ENCODE measurements at regions not wholly inside any gene's neighbourhood (a gene's known extent, or its start where the extent isn't known, plus 50 kb on each side); places are given as distances from the start of the nearest gene placed in this dataset.
"Not testable (repeated sequence)": the region's sequence is repeated elsewhere in the genome, so short reads cannot be mapped to it uniquely, and the experiment has no call there.

GRCh38 chr2:143952536-143952935 lies 567.4 kb downstream of the ZEB2 start:
- no peak for DNase-seq (ENCODE audit: low spot score)

DNA sequence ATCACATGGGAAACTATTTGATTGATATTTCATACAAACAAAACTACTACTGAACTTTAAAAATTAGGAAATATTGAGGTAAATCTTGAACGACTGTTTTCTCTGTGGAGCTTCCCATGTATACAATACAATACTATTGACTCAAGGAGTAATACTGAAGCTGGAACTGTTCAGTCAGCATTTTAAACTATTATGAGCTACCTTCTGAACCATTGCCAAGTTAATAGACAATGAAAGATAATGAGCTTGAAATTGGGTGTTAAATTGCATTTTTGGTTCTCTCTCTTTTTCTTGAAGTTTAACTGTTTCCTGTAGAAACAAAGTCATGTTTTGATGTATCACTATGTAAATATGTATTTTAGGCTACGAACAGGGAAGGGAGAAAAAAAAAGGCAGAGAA lies 569.2 kb downstream of the ZEB2 start:
- no peak for DNase-seq (ENCODE audit: low spot score)

GRCh38 chr2:143949121-143949848 lies 570.6 kb downstream of the ZEB2 start:
- DNase-seq (ENCODE audit: low spot score), result no peak

- no peak for DNase-seq (ENCODE audit: low spot score)
Observed at GRCh38 chr2:143948710-143949109, 571.2 kb downstream of the ZEB2 start.

DNA sequence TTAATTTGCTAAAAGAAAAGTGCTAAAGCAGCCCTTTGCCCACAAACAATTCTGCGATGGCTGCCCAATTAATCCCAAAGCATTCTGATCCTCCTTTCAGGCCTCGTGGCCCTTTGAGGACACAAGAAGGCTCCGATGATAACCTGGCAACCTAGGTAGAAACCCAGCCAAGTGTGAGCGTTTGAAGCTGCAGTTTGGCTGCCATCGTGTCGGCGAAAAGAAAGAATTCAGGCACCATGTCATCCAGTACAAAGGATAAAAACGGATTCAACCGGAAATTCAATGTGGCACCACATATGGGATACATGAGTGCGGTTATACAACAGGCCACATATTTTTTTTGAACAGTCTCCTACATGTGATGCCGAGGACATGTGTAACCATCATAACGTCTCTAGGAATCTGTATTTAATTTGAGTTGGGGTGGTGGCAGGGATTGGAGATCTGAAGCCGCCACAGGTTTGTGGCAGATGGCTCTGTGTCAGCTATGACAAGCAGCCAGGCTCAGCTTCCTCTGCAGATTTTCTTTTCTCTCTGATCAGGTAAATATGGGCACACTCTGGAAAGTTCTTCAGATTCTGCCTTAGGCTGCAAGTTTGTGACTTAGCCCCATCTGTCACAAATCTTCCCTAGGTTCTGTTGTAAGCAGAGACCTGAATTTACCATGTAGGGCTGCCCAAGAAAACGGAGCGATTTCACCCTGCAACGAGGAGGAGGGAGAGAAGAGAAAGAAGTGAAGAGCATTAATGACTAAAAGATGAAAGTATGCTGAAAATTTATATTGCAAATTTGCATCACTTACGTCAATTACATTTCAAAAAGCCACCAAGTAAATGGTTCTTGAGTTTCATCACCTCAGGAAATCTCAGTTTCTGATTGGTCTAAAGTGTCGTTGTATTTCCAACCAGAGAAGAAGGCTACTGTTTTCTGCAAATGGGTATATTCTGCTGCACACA lies 573.2 kb downstream of the ZEB2 start:
- no peak for DNase-seq (ENCODE audit: low spot score)

DNA sequence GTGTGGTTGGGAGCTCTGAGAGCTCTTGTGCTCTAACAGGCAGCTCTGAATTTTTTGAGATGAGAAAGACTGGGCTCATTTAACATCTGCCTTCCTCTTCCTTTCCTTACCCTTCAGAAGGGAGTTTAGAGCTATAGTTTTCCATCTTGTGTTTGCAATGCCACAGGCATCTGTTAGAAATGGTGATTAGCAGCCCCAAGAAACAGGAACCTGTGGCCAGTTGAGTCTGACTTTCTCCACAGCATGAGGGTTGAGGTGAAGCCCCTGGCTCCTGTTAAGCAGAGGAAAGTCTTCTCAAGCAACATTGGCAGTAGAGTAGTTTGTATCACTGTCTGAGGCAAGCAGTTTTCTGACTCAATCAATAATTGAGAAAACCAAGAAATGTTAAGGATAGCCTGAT lies 577.4 kb downstream of the ZEB2 start:
- no peak for DNase-seq (ENCODE audit: low spot score)

DNA sequence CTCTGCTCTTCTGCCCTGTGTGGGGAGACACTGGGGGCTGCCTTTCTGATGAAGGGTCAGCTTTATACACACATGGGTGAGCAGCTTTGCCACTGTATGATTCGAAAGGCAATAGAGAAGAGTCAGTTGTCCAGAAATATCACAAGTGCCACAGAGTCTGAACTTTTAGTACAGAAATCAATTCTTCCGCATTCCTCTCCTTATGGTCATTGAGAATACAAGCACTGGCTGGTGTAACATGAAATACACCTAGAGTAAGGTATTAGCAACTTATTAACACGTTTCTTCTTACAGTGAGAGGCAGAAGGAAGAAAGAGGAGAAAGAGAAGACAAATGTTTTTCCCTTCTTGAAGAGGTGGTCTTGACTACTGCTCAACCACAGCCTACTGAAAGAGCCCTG lies 579.2 kb downstream of the ZEB2 start:
- DNase-seq (ENCODE audit: low spot score), result no peak

DNA sequence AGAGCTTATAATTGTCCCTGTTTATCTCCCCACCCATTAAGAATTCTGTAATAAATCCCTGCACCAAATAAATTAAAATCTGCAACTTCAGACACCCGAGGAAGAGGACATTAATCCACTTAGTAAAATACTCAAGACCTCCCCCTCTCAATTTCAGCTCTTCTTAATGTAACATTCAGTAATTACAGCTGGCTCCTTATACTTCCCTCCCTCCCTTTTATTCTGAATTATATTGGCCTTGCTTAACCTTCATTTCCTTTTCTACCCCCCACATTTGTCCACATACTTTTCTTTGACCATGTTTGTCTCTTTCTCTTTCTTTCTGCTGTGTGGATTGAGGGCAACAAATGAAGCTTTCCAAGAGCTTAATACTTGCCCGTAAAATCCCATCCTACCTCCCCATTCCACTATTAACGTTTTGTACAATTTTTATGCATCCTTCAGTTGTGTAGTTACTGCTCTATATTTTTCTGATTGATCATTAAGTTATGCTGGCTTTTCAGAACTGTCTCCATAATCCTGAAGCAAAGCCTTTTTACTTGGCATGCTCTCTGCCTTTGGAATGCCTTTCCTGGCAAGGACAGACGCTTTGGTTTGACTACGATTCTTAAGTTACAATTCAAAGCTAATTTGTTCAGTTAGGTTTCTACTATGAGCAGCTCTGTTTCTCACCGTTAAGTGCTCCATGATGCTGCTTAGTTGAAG lies 580.1 kb downstream of the ZEB2 start:
- no peak for DNase-seq (ENCODE audit: low spot score)

DNA sequence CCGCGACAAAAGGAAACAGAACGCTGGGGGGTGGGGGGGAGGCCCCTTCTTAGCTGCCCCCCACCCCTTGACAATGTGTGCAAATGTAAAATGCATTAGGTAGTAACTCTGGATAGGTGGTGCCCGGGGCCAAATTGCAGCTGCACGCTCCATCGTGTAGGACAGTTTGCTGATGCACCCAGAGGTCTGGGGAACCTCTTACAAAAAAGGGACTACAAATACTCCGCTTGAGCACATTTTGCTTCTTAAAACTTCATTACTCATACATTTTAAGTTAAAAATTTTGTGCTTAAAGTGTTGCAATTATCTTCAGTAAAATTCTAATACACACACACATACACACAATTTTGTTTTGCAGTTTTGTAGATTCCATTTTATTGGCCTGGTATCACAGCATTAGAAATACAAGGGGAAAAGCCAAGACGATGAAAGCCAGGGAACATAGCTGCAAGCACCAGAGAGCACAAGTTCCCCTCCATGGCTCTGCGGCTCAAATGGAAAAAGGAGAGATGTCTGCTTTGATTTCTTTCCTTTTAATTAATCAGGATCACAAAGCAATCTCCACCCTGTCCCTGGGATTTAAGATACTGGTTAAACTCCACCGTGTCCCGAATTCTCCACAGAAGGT lies 582.1 kb downstream of the ZEB2 start:
- no peak for DNase-seq (ENCODE audit: low spot score)

- peak; percentile 32 for DNase-seq (ENCODE audit: low spot score)
Observed at GRCh38 chr2:143936848-143937722, 582.8 kb downstream of the ZEB2 start.

GRCh38 chr2:143936538-143936847 lies 583.4 kb downstream of the ZEB2 start:
- no peak for DNase-seq (ENCODE audit: low spot score)

DNA sequence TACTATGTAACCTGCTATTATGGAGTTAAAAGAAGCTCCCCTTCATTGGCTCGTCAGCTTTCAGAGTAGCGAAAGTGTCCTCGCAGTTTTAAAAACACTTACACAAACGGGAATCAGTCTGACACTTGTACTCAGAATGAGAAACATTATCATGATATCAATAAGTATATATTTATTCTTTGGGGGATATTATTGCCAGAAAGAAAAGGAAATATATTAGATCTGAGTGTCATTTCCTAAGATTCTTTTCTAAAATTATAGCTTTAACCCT lies 584.5 kb downstream of the ZEB2 start:
- no peak for DNase-seq (ENCODE audit: low spot score)

GRCh38 chr2:143934626-143935481 lies 585.1 kb downstream of the ZEB2 start:
- DNase-seq (ENCODE audit: low spot score), result no peak

- DNase-seq (ENCODE audit: low spot score), result no peak
Observed at GRCh38 chr2:143933946-143934569, 585.9 kb downstream of the ZEB2 start.

DNA sequence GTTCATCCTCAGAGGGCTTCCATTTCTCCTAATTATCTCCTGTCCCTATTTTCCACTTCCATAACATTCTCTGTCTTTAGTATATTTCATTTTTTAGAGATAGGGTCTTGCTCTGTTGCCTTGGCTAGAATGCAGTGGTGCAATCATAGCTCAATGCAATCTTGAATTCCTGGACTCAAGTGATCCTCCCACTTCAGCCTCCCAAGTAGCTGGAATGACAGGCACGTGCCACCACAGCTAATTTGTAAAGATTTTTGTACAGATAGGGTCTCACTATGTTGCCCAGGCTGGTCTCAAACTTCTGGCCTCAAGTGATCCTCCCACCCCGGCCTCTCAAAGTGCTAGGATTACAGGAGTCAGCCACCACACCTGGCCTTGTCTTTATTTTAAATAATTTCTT lies 589.0 kb downstream of the ZEB2 start:
- no peak for DNase-seq (ENCODE audit: low spot score)

GRCh38 chr2:143928613-143929012 lies 591.3 kb downstream of the ZEB2 start:
- DNase-seq (ENCODE audit: low spot score), result no peak

GRCh38 chr2:143928184-143928583 lies 591.7 kb downstream of the ZEB2 start:
- DNase-seq (ENCODE audit: low spot score), result no peak

DNA sequence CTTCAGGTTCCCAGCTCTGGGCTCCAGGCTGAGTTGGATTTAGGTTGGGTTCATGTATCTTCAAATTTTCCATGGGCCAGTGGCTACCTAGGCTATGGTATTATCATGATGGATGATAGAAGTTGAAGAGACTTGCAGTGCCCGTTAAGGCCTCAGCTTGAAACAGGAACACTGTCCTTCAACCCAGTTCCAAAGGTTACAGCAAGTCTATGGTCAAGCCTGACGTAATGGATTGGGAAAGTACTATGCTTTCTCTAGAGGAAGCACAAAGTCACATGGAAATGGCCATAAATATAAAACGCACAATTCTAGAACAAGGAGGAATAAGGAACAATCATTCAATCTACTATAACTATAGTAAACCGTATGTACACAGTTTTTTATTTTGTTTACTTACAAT lies 593.2 kb downstream of the ZEB2 start:
- DNase-seq (ENCODE audit: low spot score), result no peak

GRCh38 chr2:143922261-143922830 lies 597.6 kb downstream of the ZEB2 start:
- not testable (repeated sequence) for DNase-seq (ENCODE audit: low spot score)

- no peak for DNase-seq (ENCODE audit: low spot score)
Observed at GRCh38 chr2:143918465-143918989, 601.4 kb downstream of the ZEB2 start.

All from hepatic stellate cell (primary cell).